Uterus (tissue), 2 donors: ENCODE measurements at regions not wholly inside any gene's neighbourhood (a gene's known extent, or its start where the extent isn't known, plus 50 kb on each side); places are given as distances from the start of the nearest gene placed in this dataset.

ENCODE experiments used
- POLR2A ChIP-seq, 2 donors: fragments of 450-650 bp; IDR thresholded peaks; one replicate each; pipeline ENCODE4 v1.6.1; 2016; ENCODE audit warnings: antibody characterized with exemption in 2 of 2, mild to moderate bottlenecking in 1 of 2, moderate library complexity in 1 of 2
- TF ChIP-seq, protein P1 (sequence below), 4 experiments: fragments of 200-600 bp in 2 of 4; fragments of 450-650 bp in 2 of 4; sonication (generic) in 2 of 4; IDR thresholded peaks; one replicate each; pipeline ENCODE4 v1.5.1; 2016 to 2019; ENCODE audit warnings: antibody characterized with exemption in 4 of 4, mild to moderate bottlenecking in 2 of 4, moderate library complexity in 1 of 4

DNA sequence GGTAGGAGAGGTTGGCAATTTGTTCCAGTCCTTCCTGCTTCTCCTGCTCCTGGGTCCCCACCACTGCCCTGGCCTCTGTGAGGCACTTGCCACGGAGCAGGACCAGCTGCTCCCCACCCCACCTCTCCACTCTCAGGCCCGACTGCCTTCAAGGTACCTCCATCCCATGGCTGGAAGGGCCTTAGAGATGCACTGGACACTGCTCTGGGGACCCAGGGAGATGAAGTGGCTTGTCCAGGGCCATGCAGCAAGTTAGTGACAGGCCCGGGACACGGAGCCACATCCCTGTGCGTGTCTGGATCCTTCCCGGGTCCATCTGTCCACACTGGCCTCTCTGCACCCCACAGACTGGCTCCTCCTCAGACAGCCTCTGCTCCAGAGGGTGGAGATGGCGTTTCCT is 105.3 kb downstream of the CPZ start:
- TF ChIP-seq POLR2A (IDR thresholded peaks at IDR 0.05): no peak
- TF ChIP-seq, protein P1, sequence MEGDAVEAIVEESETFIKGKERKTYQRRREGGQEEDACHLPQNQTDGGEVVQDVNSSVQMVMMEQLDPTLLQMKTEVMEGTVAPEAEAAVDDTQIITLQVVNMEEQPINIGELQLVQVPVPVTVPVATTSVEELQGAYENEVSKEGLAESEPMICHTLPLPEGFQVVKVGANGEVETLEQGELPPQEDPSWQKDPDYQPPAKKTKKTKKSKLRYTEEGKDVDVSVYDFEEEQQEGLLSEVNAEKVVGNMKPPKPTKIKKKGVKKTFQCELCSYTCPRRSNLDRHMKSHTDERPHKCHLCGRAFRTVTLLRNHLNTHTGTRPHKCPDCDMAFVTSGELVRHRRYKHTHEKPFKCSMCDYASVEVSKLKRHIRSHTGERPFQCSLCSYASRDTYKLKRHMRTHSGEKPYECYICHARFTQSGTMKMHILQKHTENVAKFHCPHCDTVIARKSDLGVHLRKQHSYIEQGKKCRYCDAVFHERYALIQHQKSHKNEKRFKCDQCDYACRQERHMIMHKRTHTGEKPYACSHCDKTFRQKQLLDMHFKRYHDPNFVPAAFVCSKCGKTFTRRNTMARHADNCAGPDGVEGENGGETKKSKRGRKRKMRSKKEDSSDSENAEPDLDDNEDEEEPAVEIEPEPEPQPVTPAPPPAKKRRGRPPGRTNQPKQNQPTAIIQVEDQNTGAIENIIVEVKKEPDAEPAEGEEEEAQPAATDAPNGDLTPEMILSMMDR (IDR thresholded peaks at IDR 0.05): no peak
